ENCODE measurements at regions not wholly inside any gene's neighbourhood (a gene's known extent, or its start where the extent isn't known, plus 50 kb on each side); places are given as distances from the start of the nearest gene placed in this dataset.
"Not testable (repeated sequence)": the region's sequence is repeated elsewhere in the genome, so short reads cannot be mapped to it uniquely, and the experiment has no call there.

GRCh38 chr14:49092345-49092744, 493.8 kb downstream of the RPS29 start:
- no peak for DNase-seq

- no peak for DNase-seq
Observed at GRCh38 chr14:49089107-49089506, 497.1 kb downstream of the RPS29 start.

GRCh38 chr14:49073292-49073691, 512.9 kb downstream of the RPS29 start:
- DNase-seq: not testable (repeated sequence)

GRCh38 chr14:49058511-49058910, 527.7 kb downstream of the RPS29 start:
- no peak for DNase-seq

- no peak for DNase-seq
Observed at GRCh38 chr14:49057838-49058510, 528.2 kb downstream of the RPS29 start.

GRCh38 chr14:49056021-49056420, 530.2 kb downstream of the RPS29 start:
- DNase-seq: no peak

GRCh38 chr14:49052521-49052920, 533.7 kb downstream of the RPS29 start:
- no peak for DNase-seq

GRCh38 chr14:49051328-49052060, 534.7 kb downstream of the RPS29 start:
- no peak for DNase-seq

GRCh38 chr14:49050822-49051221, 535.4 kb downstream of the RPS29 start:
- no peak for DNase-seq

GRCh38 chr14:49049711-49050110, 536.5 kb downstream of the RPS29 start:
- DNase-seq: no peak

GRCh38 chr14:49044981-49045380, 541.2 kb downstream of the RPS29 start:
- no peak for DNase-seq

GRCh38 chr14:49036984-49037516, 549.1 kb downstream of the RPS29 start:
- DNase-seq: no peak

- no peak for DNase-seq
Observed at GRCh38 chr14:49036266-49036665, 549.9 kb downstream of the RPS29 start.

- no peak for DNase-seq
Observed at GRCh38 chr14:49033131-49033530, 553.0 kb downstream of the RPS29 start.

GRCh38 chr14:49031710-49032109, 554.5 kb downstream of the RPS29 start:
- not testable (repeated sequence) for DNase-seq

GRCh38 chr14:49019467-49020115, 566.6 kb downstream of the RPS29 start:
- no peak for DNase-seq

- DNase-seq: no peak
Observed at GRCh38 chr14:49017447-49017846, 568.7 kb downstream of the RPS29 start.

- no peak for DNase-seq
Observed at GRCh38 chr14:49016381-49016780, 569.8 kb downstream of the RPS29 start.

- DNase-seq: no peak
Observed at GRCh38 chr14:49014476-49014875, 571.7 kb downstream of the RPS29 start.

GRCh38 chr14:49008363-49008762, 577.8 kb downstream of the RPS29 start:
- no peak for DNase-seq

- no peak for DNase-seq
Observed at GRCh38 chr14:48991141-48991540, 595.0 kb downstream of the RPS29 start.

- DNase-seq: no peak
Observed at GRCh38 chr14:48983351-48983888, 602.8 kb downstream of the RPS29 start.

- DNase-seq: no peak
Observed at GRCh38 chr14:48974994-48975393, 611.2 kb downstream of the RPS29 start.

GRCh38 chr14:48973151-48973550, 613.0 kb downstream of the RPS29 start:
- no peak for DNase-seq

Data from NCI-H1417 treated with DMSO at 0.1 percent for 48 hours (cell line).